K562 (cell line): ENCODE measurements at regions not wholly inside any gene's neighbourhood (a gene's known extent, or its start where the extent isn't known, plus 50 kb on each side); places are given as distances from the start of the nearest gene placed in this dataset.

Experiments used
- ATAC-seq: fragments of 200-7000 bp; cut with Tn5 transposase; 3 replicates; pipeline ENCODE4 v1.9.1; 2020; ENCODE audit warnings: moderate library complexity
- BruUV-seq: library from RNA; stranded (reverse); fragments of 400-500 nt; replicated peaks from 2 replicates; lab custom pipeline; 2021; lab: Mats Ljungman, UMichigan
- CTCF ChIA-PET: fragments of 300-600 bp; formaldehyde crosslinking; extraction: SDS; loops from one replicate; lab custom pipeline; 2021; ENCODE audit warnings: low intra/inter-chr PET ratio; lab: Yijun Ruan, JAX
- POLR2A ChIA-PET: fragments of 300-600, 350-650 bp; sonication (Branson Sonifier 250); formaldehyde crosslinking; extraction: SDS; loops from one replicate; lab custom pipeline; 2021; ENCODE audit warnings: antibody characterized with exemption, inconsistent platforms; lab: Yijun Ruan, JAX
- DNase-seq, 4 experiments: peaks; one replicate each; pipeline versions ENCODE4 v3.0.0 to v3.0.0-alpha.2; 2011 to 2018; ENCODE audit warnings: low spot score in 3 of 4, mixed read lengths in 3 of 4; ENCODE audit errors: extremely low read depth in 1 of 4
- FAIRE-seq: peaks from 2 replicates; lab custom pipeline; 2011; peaks lifted over from hg19 to GRCh38; lab: Jason Lieb, UNC
- H2AFZ ChIP-seq: 2 replicates; pipeline ENCODE4 v1.6.0; 2011; ENCODE audit warnings: low read depth, low read length, control low read depth, inconsistent platforms
- H3K27ac ChIP-seq: fragments of 200-600 bp; 3 replicates; pipeline ENCODE4 v1.8.0; 2011; ENCODE audit warnings: low read depth, mild to moderate bottlenecking, control low read depth, inconsistent platforms, low read length, moderate library complexity, mixed read lengths; ENCODE audit errors: extremely low read depth
- H3K27me3 ChIP-seq, 2 experiments: fragments of 300-600 bp in 1 of 2; 2 replicates in 1 of 2; 3 replicates in 1 of 2; pipeline versions ENCODE4 v1.6.0 to v1.8.0; 2011; ENCODE audit warnings: inconsistent platforms in 2 of 2, low read length in 2 of 2, mild to moderate bottlenecking in 1 of 2, mixed read lengths in 1 of 2, moderate library complexity in 1 of 2; ENCODE audit not compliant: control insufficient read depth in 2 of 2, insufficient read depth in 2 of 2
- H3K36me3 ChIP-seq: fragments of 300-600 bp; 3 replicates; pipeline ENCODE4 v1.8.0; 2011; ENCODE audit warnings: mild to moderate bottlenecking, low read length, inconsistent platforms; ENCODE audit not compliant: control insufficient read depth, insufficient read depth
- H3K4me1 ChIP-seq, 2 experiments: fragments of 200-600 bp in 1 of 2; replicated peaks in 1 of 2; 2 replicates in 1 of 2; 3 replicates in 1 of 2; pipeline versions ENCODE4 v1.5.1 to v1.8.0; 2011; ENCODE audit warnings: inconsistent platforms in 2 of 2, low read length in 2 of 2, mild to moderate bottlenecking in 1 of 2, mixed read lengths in 1 of 2, moderate library complexity in 1 of 2; ENCODE audit not compliant: control insufficient read depth in 2 of 2, insufficient read depth in 2 of 2
- H3K4me2 ChIP-seq: 2 replicates; pipeline ENCODE4 v1.6.1; 2011; ENCODE audit warnings: low read length, control low read depth, inconsistent platforms, mixed read lengths; ENCODE audit not compliant: insufficient read depth
- H3K4me3 ChIP-seq: fragments of 200-600 bp; sonication (generic), shearing (Covaris generic); 2 replicates; pipeline ENCODE4 v1.5.1; 2016; ENCODE audit warnings: control low read depth, inconsistent platforms
- H3K79me2 ChIP-seq: fragments of 200-600 bp; 3 replicates; pipeline ENCODE4 v1.8.0; 2011; ENCODE audit warnings: low read length, inconsistent platforms; ENCODE audit not compliant: control insufficient read depth, insufficient read depth
- H3K9ac ChIP-seq, 2 experiments: 2 replicates each; pipeline versions ENCODE4 v1.6.0 to v1.6.1; 2011; ENCODE audit warnings: low read depth in 2 of 2, low read length in 2 of 2, control low read depth in 1 of 2, inconsistent platforms in 1 of 2, mild to moderate bottlenecking in 1 of 2, mixed read lengths in 1 of 2; ENCODE audit not compliant: insufficient read depth in 1 of 2
- H3K9me1 ChIP-seq: one replicate; pipeline ENCODE4 v1.6.0; 2011; ENCODE audit warnings: inconsistent platforms, mild to moderate bottlenecking, low read length, moderate library complexity; ENCODE audit not compliant: control insufficient read depth, insufficient read depth
- H3K9me3 ChIP-seq: replicated peaks from 2 replicates; pipeline ENCODE4 v1.5.1; 2011; ENCODE audit warnings: low read depth, low read length, inconsistent platforms; ENCODE audit not compliant: control insufficient read depth, insufficient read depth
- H4K20me1 ChIP-seq: replicated peaks from 2 replicates; pipeline ENCODE4 v1.6.1; 2011; ENCODE audit warnings: low read length, inconsistent platforms, mixed read lengths; ENCODE audit not compliant: control insufficient read depth, insufficient read depth
- CHD7 ChIP-seq: fragments of 200-600 bp; sonication (generic); IDR thresholded peaks from one replicate; pipeline ENCODE4 v1.6.1; 2012; ENCODE audit warnings: mild to moderate bottlenecking, low read depth, low read length, inconsistent platforms
- FOXA1 ChIP-seq: fragments of 450-650 bp; IDR thresholded peaks from 2 replicates; pipeline ENCODE4 v1.6.1; 2016; ENCODE audit warnings: mild to moderate bottlenecking, borderline replicate concordance
- NFIC ChIP-seq: fragments of 450-650 bp; IDR thresholded peaks from 2 replicates; pipeline ENCODE4 v1.6.1; 2017; ENCODE audit warnings: mild to moderate bottlenecking, inconsistent platforms
- NR0B1 ChIP-seq: fragments of 450-650 bp; IDR thresholded peaks from one replicate; pipeline ENCODE4 v1.6.1; 2018; ENCODE audit warnings: mild to moderate bottlenecking, moderate library complexity; ENCODE audit not compliant: partially characterized antibody
- POU5F1 ChIP-seq: fragments of 150-350 bp; IDR thresholded peaks from 2 replicates; pipeline ENCODE4 v1.6.1; 2014; ENCODE audit warnings: borderline replicate concordance, low read length, low read depth, mild to moderate bottlenecking; ENCODE audit not compliant: partially characterized antibody
- TAL1 ChIP-seq: fragments of 450-650 bp; IDR thresholded peaks from 2 replicates; pipeline ENCODE4 v1.6.1; 2016; ENCODE audit warnings: mild to moderate bottlenecking
- THRA ChIP-seq: fragments of 450-650 bp; IDR thresholded peaks from 2 replicates; pipeline ENCODE4 v1.6.1; 2017; ENCODE audit warnings: mild to moderate bottlenecking, moderate library complexity
- ZNF764 ChIP-seq: fragments of 250-450 bp; sonication (Bioruptor Pico); IDR thresholded peaks from 2 replicates; pipeline ENCODE4 v1.4.0; 2020; ENCODE audit warnings: low read depth, mild to moderate bottlenecking, moderate library complexity
- in situ Hi-C: fragments of 300-500 bp; cut with MboI; formaldehyde crosslinking; loops from 4 replicates; pipeline ENCODE4 v1.15.0; 2018; ENCODE audit warnings: inconsistent platforms, mixed read lengths
- intact Hi-C: fragments of 100-400 bp; cut with micrococcal nuclease; formaldehyde crosslinking; loops from 2 replicates; pipeline ENCODE4 v1.14.2; 2022

- no peaks in the 10 kb centered on the region for H3K9me1 ChIP-seq
- no peak overlapping the region for H3K4me3 ChIP-seq
- ChIA-PET POLR2A (no interaction called here), CTCF (no interaction called here)
- in situ Hi-C loops: no loop called here
- no peaks in the 10 kb centered on the region for H3K79me2 ChIP-seq
- no peaks in the 10 kb centered on the region for H3K9me3 ChIP-seq
- no peak overlapping the region for H3K4me2 ChIP-seq
- no peaks in the 10 kb centered on the region for H4K20me1 ChIP-seq
- peaks cover 0 to 3% of the 10 kb centered on the region in 2 experiments; a peak in 2 of 5 replicates for H3K27me3 ChIP-seq
- FAIRE-seq: no peak
- H2AFZ ChIP-seq: no peak overlapping the region
- intact Hi-C loops: no loop called here
- no peaks in the 10 kb centered on the region for H3K4me1 ChIP-seq
- BruUV-seq: no TSS peak
- no peak for DNase-seq
- H3K9ac ChIP-seq: no peak overlapping the region
- H3K27ac ChIP-seq: no peak overlapping the region
- no peak for ATAC-seq
- no peaks in the 10 kb centered on the region for H3K36me3 ChIP-seq
- TF ChIP-seq THRA: no peak
- no peak for TF ChIP-seq FOXA1
- TF ChIP-seq POU5F1: no peak
- TF ChIP-seq CHD7: no peak
- no peak for TF ChIP-seq NR0B1
- no peak for TF ChIP-seq ZNF764 (CRISPR knock-in tag)
- TF ChIP-seq TAL1: no peak
- TF ChIP-seq NFIC: no peak
Observed at GRCh38 chr18:50466634-50467033, 91.8 kb downstream of the SKA1 start.
